ENCODE measurements at regions not wholly inside any gene's neighbourhood (a gene's known extent, or its start where the extent isn't known, plus 50 kb on each side); places are given as distances from the start of the nearest gene placed in this dataset.
"Not testable (repeated sequence)": the region's sequence is repeated elsewhere in the genome, so short reads cannot be mapped to it uniquely, and the experiment has no call there.

DNA sequence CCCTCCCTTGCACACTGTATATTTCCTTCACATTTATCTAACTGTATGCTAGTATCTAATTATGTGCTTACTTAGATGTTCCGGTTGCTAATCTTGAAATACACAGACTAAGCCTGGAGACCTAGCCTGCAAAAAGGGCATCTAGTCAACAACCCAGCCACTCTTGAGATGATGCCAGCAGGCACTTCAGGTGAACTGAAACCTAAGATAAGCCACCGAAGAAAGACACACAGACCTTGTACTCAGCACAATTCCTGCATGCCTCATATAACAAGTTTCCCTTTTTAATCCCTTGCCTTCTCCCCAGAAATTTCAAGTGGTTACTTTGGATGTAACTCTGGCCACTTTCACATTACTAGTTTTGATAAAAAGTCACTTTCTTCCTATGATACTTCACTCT is 2506.6 kb downstream of the ARAP2 start:
- no peaks in the 10 kb centered on the region for H3K79me2 ChIP-seq (ENCODE audit: insufficient read depth, low read depth, low read length)
- no peak overlapping the region for H3K4me3 ChIP-seq (ENCODE audit: low read depth, low read length, poor library complexity, severe bottlenecking)
- POLR2A ChIA-PET, result interaction anchor here (0.7 kb wide), 1 partner anchor 13 kb away, joined by 3 read pairs; no protein-coding TSS in a partner anchor
- H3K9me3 ChIP-seq (ENCODE audit: low read length), result no peaks in the 10 kb centered on the region
- no peak for DNase-seq (ENCODE audit: low spot score)
- no peak overlapping the region for H3K4me2 ChIP-seq (ENCODE audit: low read length)
- no peak overlapping the region for H2AFZ ChIP-seq (ENCODE audit: low read length)
- no peaks in the 10 kb centered on the region for H3K36me3 ChIP-seq (ENCODE audit: insufficient read depth, low read length)
- intact Hi-C loops (cut with micrococcal nuclease; ENCODE audit: unreplicated experiment), result no loop called here
- no peak overlapping the region for H3K27ac ChIP-seq (ENCODE audit: low read depth, low read length, poor library complexity, severe bottlenecking)
- CTCF ChIA-PET (ENCODE audit: unreplicated experiment), result no interaction called here
- H3K9me2 ChIP-seq (ENCODE audit: insufficient read depth, low read length), result no peaks in the 10 kb centered on the region
- H4K20me1 ChIP-seq (ENCODE audit: insufficient read depth, low read length), result no peaks in the 10 kb centered on the region
- no peaks in the 10 kb centered on the region for H3K4me1 ChIP-seq (ENCODE audit: insufficient read depth, low read length, poor library complexity, severe bottlenecking)
- TF ChIP-seq, protein P1, sequence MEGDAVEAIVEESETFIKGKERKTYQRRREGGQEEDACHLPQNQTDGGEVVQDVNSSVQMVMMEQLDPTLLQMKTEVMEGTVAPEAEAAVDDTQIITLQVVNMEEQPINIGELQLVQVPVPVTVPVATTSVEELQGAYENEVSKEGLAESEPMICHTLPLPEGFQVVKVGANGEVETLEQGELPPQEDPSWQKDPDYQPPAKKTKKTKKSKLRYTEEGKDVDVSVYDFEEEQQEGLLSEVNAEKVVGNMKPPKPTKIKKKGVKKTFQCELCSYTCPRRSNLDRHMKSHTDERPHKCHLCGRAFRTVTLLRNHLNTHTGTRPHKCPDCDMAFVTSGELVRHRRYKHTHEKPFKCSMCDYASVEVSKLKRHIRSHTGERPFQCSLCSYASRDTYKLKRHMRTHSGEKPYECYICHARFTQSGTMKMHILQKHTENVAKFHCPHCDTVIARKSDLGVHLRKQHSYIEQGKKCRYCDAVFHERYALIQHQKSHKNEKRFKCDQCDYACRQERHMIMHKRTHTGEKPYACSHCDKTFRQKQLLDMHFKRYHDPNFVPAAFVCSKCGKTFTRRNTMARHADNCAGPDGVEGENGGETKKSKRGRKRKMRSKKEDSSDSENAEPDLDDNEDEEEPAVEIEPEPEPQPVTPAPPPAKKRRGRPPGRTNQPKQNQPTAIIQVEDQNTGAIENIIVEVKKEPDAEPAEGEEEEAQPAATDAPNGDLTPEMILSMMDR (conservative IDR thresholded peaks at IDR 0.05; ENCODE audit: low read length), result no peak
- TF ChIP-seq EZH2phosphoT487 (IDR thresholded peaks at IDR 0.05; ENCODE audit: borderline replicate concordance, low read depth, low read length), result no peak
- no TSS peak for BruUV-seq (replicated peaks)

DNA sequence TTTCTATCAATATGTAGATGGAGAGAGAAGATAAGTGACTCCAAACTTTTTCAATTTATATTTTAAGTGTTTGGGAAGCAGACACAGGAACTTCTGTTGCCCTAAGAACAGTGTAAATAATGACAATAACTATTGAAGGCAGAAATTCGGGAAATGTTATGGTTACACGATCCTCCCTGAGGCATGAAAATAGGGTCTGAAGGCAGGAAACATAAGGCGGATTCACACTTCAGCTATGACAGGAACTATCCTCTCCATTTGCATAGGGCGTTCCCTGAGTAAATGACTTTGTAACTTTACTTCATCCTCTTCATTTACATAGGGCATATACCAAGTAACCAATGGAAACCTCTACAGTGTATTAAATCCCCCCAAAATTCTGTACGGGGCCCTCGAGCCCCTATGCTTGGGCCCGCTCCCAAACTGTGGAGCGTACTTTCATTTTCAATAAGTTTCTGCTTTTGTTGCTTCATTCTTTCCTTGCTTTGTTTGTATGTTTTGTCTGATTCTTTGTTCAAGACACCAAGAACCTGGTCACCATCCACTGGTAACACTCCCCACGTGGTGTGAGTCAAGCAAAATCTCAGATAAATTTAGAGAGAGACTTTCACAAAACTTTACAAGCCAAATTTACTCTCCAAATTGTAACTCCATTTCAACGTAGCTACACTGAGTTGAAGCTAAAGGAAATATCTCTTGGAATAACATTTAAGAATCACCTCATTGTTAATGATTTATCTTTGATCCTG is 2504.3 kb downstream of the ARAP2 start:
- Histone ChIP-seq H3K4me1 (ENCODE audit: insufficient read depth, low read length, poor library complexity, severe bottlenecking) (no peaks in the 10 kb centered on the region), H4K20me1 (ENCODE audit: insufficient read depth, low read length) (no peaks in the 10 kb centered on the region), H3K36me3 (ENCODE audit: insufficient read depth, low read length) (no peaks in the 10 kb centered on the region), H3K4me2 (ENCODE audit: low read length) (no peak overlapping the region), H2AFZ (ENCODE audit: low read length) (no peak overlapping the region), H3K27ac (ENCODE audit: low read depth, low read length, poor library complexity, severe bottlenecking) (no peak overlapping the region), H3K4me3 (ENCODE audit: low read depth, low read length, poor library complexity, severe bottlenecking) (no peak overlapping the region), H3K79me2 (ENCODE audit: insufficient read depth, low read depth, low read length) (no peaks in the 10 kb centered on the region), H3K9me2 (ENCODE audit: insufficient read depth, low read length) (no peaks in the 10 kb centered on the region), H3K9me3 (ENCODE audit: low read length) (no peaks in the 10 kb centered on the region)
- ChIA-PET CTCF (ENCODE audit: unreplicated experiment) (no interaction called here), POLR2A (no interaction called here)
- BruUV-seq (replicated peaks), result no TSS peak
- no peak for TF ChIP-seq EZH2phosphoT487 (IDR thresholded peaks at IDR 0.05; ENCODE audit: borderline replicate concordance, low read depth, low read length)
- TF ChIP-seq, protein P1 (conservative IDR thresholded peaks at IDR 0.05; ENCODE audit: low read length), result no peak
- intact Hi-C loops (cut with micrococcal nuclease; ENCODE audit: unreplicated experiment), result no loop called here
- no peak for DNase-seq (ENCODE audit: low spot score)

DNA sequence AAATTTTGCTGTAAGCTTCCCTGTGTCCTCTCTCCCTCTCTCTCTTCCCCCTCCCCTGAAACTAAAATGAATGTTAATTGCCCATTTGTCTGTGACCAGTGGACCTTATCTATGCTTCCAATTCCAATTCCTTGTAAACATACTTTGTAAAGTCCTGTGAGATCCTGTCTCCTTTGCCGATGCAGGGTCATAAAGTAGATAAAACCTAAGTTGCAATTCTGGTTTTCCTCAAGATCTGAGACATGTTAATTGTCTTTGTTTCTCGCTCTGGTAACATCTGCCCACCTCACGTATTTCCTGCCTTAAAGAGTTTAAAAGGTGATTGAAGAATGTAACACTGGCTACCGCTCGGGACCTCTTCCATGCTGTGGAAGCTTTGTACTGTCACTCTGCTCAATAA is 2503.4 kb downstream of the ARAP2 start:
- BruUV-seq (replicated peaks); H3K4me2 ChIP-seq (ENCODE audit: low read length); H3K9me3 ChIP-seq (ENCODE audit: low read length); H2AFZ ChIP-seq (ENCODE audit: low read length); H3K36me3 ChIP-seq (ENCODE audit: insufficient read depth, low read length); CTCF ChIA-PET (ENCODE audit: unreplicated experiment); DNase-seq (ENCODE audit: low spot score); H3K4me1 ChIP-seq (ENCODE audit: insufficient read depth, low read length, poor library complexity, severe bottlenecking); H4K20me1 ChIP-seq (ENCODE audit: insufficient read depth, low read length); intact Hi-C loops (cut with micrococcal nuclease; ENCODE audit: unreplicated experiment); H3K4me3 ChIP-seq (ENCODE audit: low read depth, low read length, poor library complexity, severe bottlenecking); H3K9me2 ChIP-seq (ENCODE audit: insufficient read depth, low read length); H3K27ac ChIP-seq (ENCODE audit: low read depth, low read length, poor library complexity, severe bottlenecking); H3K79me2 ChIP-seq (ENCODE audit: insufficient read depth, low read depth, low read length): not testable (repeated sequence)
- POLR2A ChIA-PET, result interaction anchor here (0.6 kb wide), 1 partner anchor 61 kb away, joined by 3 read pairs; no protein-coding TSS in a partner anchor
